SK-N-SH treated with all-trans-retinoic acid at 6 μM for 48 hours (cell line): ENCODE measurements at regions not wholly inside any gene's neighbourhood (a gene's known extent, or its start where the extent isn't known, plus 50 kb on each side); places are given as distances from the start of the nearest gene placed in this dataset.

Experiments used
- ATAC-seq: fragments of 200-7000 bp; cut with Tn5 transposase; 3 replicates; pipeline ENCODE4 v1.9.1; 2020; ENCODE audit warnings: mild to moderate bottlenecking, moderate library complexity
- ARNTL ChIP-seq: fragments of 450-650 bp; formaldehyde crosslinking; IDR thresholded peaks from 2 replicates; pipeline ENCODE4 v1.5.0; 2020; ENCODE audit warnings: low read depth, mild to moderate bottlenecking, moderate library complexity, borderline replicate concordance
- BACH2 ChIP-seq: fragments of 250-450 bp; sonication (Bioruptor Pico); IDR thresholded peaks from 2 replicates; pipeline ENCODE4 v1.9.0; 2021; ENCODE audit warnings: mild to moderate bottlenecking, borderline replicate concordance
- CSDC2 ChIP-seq: fragments of 250-450 bp; sonication (Bioruptor Pico); IDR thresholded peaks from 2 replicates; pipeline ENCODE4 v1.5.0; 2020; ENCODE audit warnings: mild to moderate bottlenecking, moderate library complexity
- ESRRG ChIP-seq: fragments of 250-450 bp; sonication (Bioruptor Pico); IDR thresholded peaks from 2 replicates; pipeline ENCODE4 v1.6.1; 2021; ENCODE audit warnings: mild to moderate bottlenecking
- GLIS3 ChIP-seq: fragments of 250-450 bp; sonication (Bioruptor Pico); IDR thresholded peaks from 2 replicates; pipeline ENCODE4 v1.5.0; 2020; ENCODE audit warnings: mild to moderate bottlenecking, moderate library complexity
- ISL1 ChIP-seq: fragments of 250-450 bp; sonication (Bioruptor Pico); IDR thresholded peaks from 2 replicates; pipeline ENCODE4 v2.1.2; 2022; ENCODE audit warnings: mild to moderate bottlenecking, moderate library complexity
- OSR1 ChIP-seq: fragments of 250-450 bp; sonication (Bioruptor Pico); IDR thresholded peaks from 2 replicates; pipeline ENCODE4 v1.8.0; 2022; ENCODE audit warnings: moderate library complexity, mild to moderate bottlenecking, inconsistent platforms
- PPARA ChIP-seq: fragments of 250-450 bp; sonication (Bioruptor Pico); IDR thresholded peaks from 2 replicates; pipeline ENCODE4 v1.5.0; 2020; ENCODE audit warnings: mild to moderate bottlenecking, borderline replicate concordance
- SNAI2 ChIP-seq: fragments of 250-450 bp; sonication (Bioruptor Pico); IDR thresholded peaks from 2 replicates; pipeline ENCODE4 v1.5.0; 2020; ENCODE audit warnings: mild to moderate bottlenecking, moderate library complexity
- TCF4 ChIP-seq: fragments of 250-450 bp; sonication (Bioruptor Pico); IDR thresholded peaks from 2 replicates; pipeline ENCODE4 v1.8.0; 2021; ENCODE audit warnings: mild to moderate bottlenecking, moderate library complexity, borderline replicate concordance
- ZC3H10 ChIP-seq: fragments of 250-450 bp; sonication (Bioruptor Pico); IDR thresholded peaks from 2 replicates; pipeline ENCODE4 v1.5.1; 2021; ENCODE audit warnings: mild to moderate bottlenecking, moderate library complexity
- ZFP3 ChIP-seq: fragments of 250-450 bp; sonication (Bioruptor Pico); IDR thresholded peaks from 2 replicates; pipeline ENCODE4 v1.5.0; 2020; ENCODE audit warnings: mild to moderate bottlenecking, moderate library complexity
- ZFP30 ChIP-seq: fragments of 450-650 bp; formaldehyde crosslinking; IDR thresholded peaks from 2 replicates; pipeline ENCODE4 v1.5.0; 2022; ENCODE audit warnings: mild to moderate bottlenecking, moderate library complexity
- ZNF565 ChIP-seq: fragments of 450-650 bp; formaldehyde crosslinking; conservative IDR thresholded peaks from 2 replicates; pipeline ENCODE4 v1.5.0; 2020; ENCODE audit warnings: low read depth, mild to moderate bottlenecking, moderate library complexity
- ZNF70 ChIP-seq: fragments of 450-650 bp; formaldehyde crosslinking; IDR thresholded peaks from 2 replicates; pipeline ENCODE4 v1.5.0; 2020; ENCODE audit warnings: mild to moderate bottlenecking, moderate library complexity
- ZNF8 ChIP-seq: fragments of 450-650 bp; formaldehyde crosslinking; IDR thresholded peaks from 2 replicates; pipeline ENCODE4 v1.5.0; 2020; ENCODE audit warnings: mild to moderate bottlenecking, moderate library complexity
- TF ChIP-seq, protein P1 (sequence below): fragments of 250-450 bp; sonication (Bioruptor Pico); IDR thresholded peaks from 2 replicates; pipeline ENCODE4 v1.5.1; 2021; ENCODE audit warnings: mild to moderate bottlenecking, moderate library complexity
- TF ChIP-seq, protein P2 (sequence below): fragments of 250-450 bp; sonication (Bioruptor Pico); IDR thresholded peaks from 2 replicates; pipeline ENCODE4 v1.5.1; 2020; ENCODE audit warnings: low read depth, mild to moderate bottlenecking, moderate library complexity
- TF ChIP-seq, protein P3 (sequence below): fragments of 250-450 bp; sonication (Bioruptor Pico); IDR thresholded peaks from 2 replicates; pipeline ENCODE4 v1.8.0; 2020; ENCODE audit warnings: mild to moderate bottlenecking, moderate library complexity, borderline replicate concordance
- TF ChIP-seq, protein P4 (sequence below): fragments of 250-450 bp; sonication (Bioruptor Pico); IDR thresholded peaks from 2 replicates; pipeline ENCODE4 v1.8.0; 2021; ENCODE audit warnings: low read depth, mild to moderate bottlenecking, moderate library complexity, borderline replicate concordance
- TF ChIP-seq, protein P5 (sequence below): fragments of 250-450 bp; sonication (Bioruptor Pico); IDR thresholded peaks from 2 replicates; pipeline ENCODE4 v1.5.0; 2020; ENCODE audit warnings: mild to moderate bottlenecking, moderate library complexity

DNA sequence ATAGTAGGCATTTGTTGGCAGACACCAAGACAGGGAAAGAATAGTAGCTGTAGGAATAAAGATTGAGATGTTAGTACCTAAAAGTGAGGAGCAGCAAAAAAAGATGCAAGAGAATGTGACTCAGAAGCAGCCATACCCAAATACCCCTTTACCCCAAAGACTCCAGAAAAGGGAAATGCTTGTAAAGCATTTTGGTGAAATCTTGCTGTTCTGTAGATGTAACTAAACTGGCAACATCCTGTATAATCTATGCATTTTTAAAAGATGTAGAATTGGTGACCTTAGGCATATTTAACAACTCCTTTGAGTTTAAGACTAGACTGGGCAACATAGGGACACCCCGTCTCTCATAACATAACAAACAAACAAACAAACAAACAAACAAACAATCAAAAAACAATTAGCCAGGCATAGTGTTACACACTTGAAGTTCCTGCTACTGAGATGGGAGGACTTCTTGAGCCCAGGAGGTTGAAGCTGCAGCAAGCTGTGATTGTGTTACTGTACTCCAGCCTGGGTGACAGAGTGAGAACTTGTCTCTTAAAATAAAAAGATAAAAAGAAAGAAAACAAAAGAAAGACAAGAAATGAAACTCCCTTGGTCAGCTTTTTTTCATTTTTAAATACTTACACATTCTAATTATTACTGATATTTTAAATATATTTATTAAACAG lies 361.5 kb upstream of the KCNH8 start:
- TF ChIP-seq GLIS3 (CRISPR knock-in tag) = no peak
- TF ChIP-seq ZNF70 (CRISPR knock-in tag) = no peak
- TF ChIP-seq ZNF8 (CRISPR knock-in tag) = no peak
- TF ChIP-seq ZC3H10 (CRISPR knock-in tag) = no peak
- TF ChIP-seq ESRRG = no peak
- TF ChIP-seq, protein P1, sequence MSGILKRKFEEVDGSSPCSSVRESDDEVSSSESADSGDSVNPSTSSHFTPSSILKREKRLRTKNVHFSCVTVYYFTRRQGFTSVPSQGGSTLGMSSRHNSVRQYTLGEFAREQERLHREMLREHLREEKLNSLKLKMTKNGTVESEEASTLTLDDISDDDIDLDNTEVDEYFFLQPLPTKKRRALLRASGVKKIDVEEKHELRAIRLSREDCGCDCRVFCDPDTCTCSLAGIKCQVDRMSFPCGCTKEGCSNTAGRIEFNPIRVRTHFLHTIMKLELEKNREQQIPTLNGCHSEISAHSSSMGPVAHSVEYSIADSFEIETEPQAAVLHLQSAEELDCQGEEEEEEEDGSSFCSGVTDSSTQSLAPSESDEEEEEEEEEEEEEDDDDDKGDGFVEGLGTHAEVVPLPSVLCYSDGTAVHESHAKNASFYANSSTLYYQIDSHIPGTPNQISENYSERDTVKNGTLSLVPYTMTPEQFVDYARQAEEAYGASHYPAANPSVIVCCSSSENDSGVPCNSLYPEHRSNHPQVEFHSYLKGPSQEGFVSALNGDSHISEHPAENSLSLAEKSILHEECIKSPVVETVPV (CRISPR knock-in tag) = no peak
- TF ChIP-seq, protein P2, sequence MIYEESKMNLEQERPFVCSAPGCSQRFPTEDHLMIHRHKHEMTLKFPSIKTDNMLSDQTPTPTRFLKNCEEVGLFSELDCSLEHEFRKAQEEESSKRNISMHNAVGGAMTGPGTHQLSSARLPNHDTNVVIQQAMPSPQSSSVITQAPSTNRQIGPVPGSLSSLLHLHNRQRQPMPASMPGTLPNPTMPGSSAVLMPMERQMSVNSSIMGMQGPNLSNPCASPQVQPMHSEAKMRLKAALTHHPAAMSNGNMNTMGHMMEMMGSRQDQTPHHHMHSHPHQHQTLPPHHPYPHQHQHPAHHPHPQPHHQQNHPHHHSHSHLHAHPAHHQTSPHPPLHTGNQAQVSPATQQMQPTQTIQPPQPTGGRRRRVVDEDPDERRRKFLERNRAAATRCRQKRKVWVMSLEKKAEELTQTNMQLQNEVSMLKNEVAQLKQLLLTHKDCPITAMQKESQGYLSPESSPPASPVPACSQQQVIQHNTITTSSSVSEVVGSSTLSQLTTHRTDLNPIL = no peak
- ATAC-seq = no peak

DNA sequence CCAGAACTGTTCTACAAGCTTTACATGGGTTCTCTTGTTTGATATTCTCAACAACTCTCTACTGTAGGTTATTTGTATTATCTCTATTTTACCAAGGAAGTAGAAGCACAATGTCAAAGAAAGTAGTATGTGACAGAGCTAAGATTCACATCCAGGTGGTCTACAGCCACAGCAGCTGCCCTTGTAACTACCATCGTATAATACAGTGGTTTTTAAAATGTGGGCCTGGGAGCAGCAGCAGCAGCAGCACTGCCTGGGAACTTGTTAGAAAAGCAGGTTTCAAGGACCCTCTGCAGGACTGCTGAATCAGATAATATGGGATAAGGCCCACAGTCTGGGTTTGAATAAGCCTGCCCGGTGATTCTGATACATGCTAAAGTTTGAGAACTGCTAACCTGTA lies 357.1 kb upstream of the SATB1 start:
- ATAC-seq = no peak
- TF ChIP-seq GLIS3 (CRISPR knock-in tag) = no peak

DNA sequence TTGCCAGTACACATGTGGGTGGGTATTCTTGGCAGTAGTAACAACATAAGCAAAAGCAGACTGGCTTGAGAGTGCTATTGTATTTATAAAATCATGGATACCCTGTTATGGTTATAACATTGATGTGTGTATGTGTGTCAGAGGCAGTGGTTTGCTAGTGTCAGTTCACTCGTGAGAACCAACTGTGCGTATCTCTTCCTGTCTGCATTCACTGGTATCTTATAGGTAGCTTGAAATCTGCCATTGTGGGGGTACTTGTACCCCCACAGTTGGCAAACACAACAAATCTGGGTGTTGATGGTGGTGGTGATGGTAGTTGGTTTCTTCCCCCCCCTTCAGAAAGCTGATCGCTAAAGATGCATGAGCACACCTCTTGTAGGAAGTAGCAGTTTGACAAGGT lies 355.8 kb upstream of the SATB1 start:
- TF ChIP-seq ZFP30 = no peak
- TF ChIP-seq ZNF8 (CRISPR knock-in tag) = no peak
- TF ChIP-seq OSR1 (CRISPR knock-in tag) = no peak
- ATAC-seq = no peak

DNA sequence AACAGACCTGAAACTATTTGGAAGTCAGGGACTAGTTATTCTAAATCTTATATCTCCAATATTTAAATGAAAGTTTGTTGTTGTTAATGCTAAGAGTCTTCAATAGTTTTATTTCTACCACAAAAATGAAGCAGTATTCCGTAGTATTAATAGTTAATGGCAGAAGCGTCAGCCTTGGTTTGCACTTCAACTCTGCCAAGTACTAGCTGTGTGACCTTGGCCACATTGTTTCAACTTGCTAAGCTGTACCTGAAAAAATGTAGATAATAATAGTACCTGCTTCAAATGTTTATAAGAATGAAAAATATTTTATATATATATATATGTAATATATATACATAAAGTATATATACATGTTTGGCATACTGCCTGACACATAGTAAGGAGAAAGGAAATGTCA lies 354.6 kb upstream of the SATB1 start:
- TF ChIP-seq, protein P3, sequence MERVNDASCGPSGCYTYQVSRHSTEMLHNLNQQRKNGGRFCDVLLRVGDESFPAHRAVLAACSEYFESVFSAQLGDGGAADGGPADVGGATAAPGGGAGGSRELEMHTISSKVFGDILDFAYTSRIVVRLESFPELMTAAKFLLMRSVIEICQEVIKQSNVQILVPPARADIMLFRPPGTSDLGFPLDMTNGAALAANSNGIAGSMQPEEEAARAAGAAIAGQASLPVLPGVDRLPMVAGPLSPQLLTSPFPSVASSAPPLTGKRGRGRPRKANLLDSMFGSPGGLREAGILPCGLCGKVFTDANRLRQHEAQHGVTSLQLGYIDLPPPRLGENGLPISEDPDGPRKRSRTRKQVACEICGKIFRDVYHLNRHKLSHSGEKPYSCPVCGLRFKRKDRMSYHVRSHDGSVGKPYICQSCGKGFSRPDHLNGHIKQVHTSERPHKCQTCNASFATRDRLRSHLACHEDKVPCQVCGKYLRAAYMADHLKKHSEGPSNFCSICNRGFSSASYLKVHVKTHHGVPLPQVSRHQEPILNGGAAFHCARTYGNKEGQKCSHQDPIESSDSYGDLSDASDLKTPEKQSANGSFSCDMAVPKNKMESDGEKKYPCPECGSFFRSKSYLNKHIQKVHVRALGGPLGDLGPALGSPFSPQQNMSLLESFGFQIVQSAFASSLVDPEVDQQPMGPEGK (CRISPR knock-in tag) = no peak
- no peak for ATAC-seq

DNA sequence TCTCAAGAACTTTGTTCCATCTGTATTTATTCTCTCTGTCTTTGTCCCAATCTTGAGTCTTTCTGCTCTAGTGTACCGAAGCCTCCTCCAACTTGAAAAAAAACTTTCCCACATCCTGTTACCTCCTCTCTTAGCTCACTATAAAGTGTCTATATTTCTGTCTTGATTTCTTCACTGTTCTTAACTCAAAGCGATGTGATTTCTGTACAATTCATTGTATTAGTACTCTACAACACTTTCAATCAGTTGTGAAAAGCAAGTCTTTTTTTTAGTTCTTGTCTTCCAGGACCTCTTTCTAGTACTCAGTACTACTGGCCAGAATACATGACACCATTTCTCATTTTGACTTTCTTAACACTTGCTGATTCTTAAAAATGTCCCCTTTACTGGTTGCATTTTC lies 353.5 kb upstream of the SATB1 start:
- no peak for ATAC-seq
- TF ChIP-seq OSR1 (CRISPR knock-in tag) = no peak
- TF ChIP-seq ARNTL (CRISPR knock-in tag) = no peak
- no peak for TF ChIP-seq ZNF565 (CRISPR knock-in tag)
- no peak for TF ChIP-seq ZNF70 (CRISPR knock-in tag)
- TF ChIP-seq, protein P3 (CRISPR knock-in tag) = no peak
- no peak for TF ChIP-seq GLIS3 (CRISPR knock-in tag)
- TF ChIP-seq ZFP3 (CRISPR knock-in tag) = no peak
- no peak for TF ChIP-seq BACH2 (CRISPR knock-in tag)
- TF ChIP-seq, protein P2 = no peak
- TF ChIP-seq, protein P4, sequence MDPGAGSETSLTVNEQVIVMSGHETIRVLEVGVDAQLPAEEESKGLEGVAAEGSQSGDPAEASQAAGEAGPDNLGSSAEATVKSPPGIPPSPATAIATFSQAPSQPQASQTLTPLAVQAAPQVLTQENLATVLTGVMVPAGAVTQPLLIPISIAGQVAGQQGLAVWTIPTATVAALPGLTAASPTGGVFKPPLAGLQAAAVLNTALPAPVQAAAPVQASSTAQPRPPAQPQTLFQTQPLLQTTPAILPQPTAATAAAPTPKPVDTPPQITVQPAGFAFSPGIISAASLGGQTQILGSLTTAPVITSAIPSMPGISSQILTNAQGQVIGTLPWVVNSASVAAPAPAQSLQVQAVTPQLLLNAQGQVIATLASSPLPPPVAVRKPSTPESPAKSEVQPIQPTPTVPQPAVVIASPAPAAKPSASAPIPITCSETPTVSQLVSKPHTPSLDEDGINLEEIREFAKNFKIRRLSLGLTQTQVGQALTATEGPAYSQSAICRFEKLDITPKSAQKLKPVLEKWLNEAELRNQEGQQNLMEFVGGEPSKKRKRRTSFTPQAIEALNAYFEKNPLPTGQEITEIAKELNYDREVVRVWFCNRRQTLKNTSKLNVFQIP (CRISPR knock-in tag) = no peak
- no peak for TF ChIP-seq PPARA (CRISPR knock-in tag)
- no peak for TF ChIP-seq TCF4 (CRISPR knock-in tag)
- TF ChIP-seq CSDC2 (CRISPR knock-in tag) = no peak
- no peak for TF ChIP-seq ESRRG
- no peak for TF ChIP-seq ISL1 (CRISPR knock-in tag)
- TF ChIP-seq SNAI2 = no peak
- TF ChIP-seq ZFP30 = no peak
- TF ChIP-seq, protein P5, sequence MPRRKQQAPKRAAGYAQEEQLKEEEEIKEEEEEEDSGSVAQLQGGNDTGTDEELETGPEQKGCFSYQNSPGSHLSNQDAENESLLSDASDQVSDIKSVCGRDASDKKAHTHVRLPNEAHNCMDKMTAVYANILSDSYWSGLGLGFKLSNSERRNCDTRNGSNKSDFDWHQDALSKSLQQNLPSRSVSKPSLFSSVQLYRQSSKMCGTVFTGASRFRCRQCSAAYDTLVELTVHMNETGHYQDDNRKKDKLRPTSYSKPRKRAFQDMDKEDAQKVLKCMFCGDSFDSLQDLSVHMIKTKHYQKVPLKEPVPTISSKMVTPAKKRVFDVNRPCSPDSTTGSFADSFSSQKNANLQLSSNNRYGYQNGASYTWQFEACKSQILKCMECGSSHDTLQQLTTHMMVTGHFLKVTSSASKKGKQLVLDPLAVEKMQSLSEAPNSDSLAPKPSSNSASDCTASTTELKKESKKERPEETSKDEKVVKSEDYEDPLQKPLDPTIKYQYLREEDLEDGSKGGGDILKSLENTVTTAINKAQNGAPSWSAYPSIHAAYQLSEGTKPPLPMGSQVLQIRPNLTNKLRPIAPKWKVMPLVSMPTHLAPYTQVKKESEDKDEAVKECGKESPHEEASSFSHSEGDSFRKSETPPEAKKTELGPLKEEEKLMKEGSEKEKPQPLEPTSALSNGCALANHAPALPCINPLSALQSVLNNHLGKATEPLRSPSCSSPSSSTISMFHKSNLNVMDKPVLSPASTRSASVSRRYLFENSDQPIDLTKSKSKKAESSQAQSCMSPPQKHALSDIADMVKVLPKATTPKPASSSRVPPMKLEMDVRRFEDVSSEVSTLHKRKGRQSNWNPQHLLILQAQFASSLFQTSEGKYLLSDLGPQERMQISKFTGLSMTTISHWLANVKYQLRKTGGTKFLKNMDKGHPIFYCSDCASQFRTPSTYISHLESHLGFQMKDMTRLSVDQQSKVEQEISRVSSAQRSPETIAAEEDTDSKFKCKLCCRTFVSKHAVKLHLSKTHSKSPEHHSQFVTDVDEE (CRISPR knock-in tag) = no peak
- no peak for TF ChIP-seq ZNF8 (CRISPR knock-in tag)
